ENCODE measurements at regions not wholly inside any gene's neighbourhood (a gene's known extent, or its start where the extent isn't known, plus 50 kb on each side); places are given as distances from the start of the nearest gene placed in this dataset.

GRCh38 chr5:9776525-9776924, 146.4 kb upstream of the TAS2R1 start:
- POLR2A ChIA-PET (ENCODE audit: unreplicated experiment) = no interaction called here
- Histone ChIP-seq H3K9me2 (ENCODE audit: insufficient read depth) (no peaks in the 10 kb centered on the region), H3K27ac (no peak overlapping the region), H2AFZ (no peak overlapping the region), H3K9me3 (ENCODE audit: insufficient read depth, low read depth) (no peaks in the 10 kb centered on the region), H3K27me3 (ENCODE audit: insufficient read depth, low read depth) (no peaks in the 10 kb centered on the region), H3K4me1 (replicated peaks; ENCODE audit: insufficient read depth) (no peaks in the 10 kb centered on the region), H3K36me3 (ENCODE audit: low read depth) (no peaks in the 10 kb centered on the region), H3K79me2 (ENCODE audit: low read depth) (no peaks in the 10 kb centered on the region), H3F3A (ENCODE audit: insufficient read depth, low read depth) (no peaks in the 10 kb centered on the region), H3K4me2 (no peak overlapping the region), H3K4me3 (no peak overlapping the region), H4K20me1 (ENCODE audit: insufficient read depth) (no peaks in the 10 kb centered on the region)
- BruUV-seq (replicated peaks) = no TSS peak
- intact Hi-C loops (cut with micrococcal nuclease; ENCODE audit: unreplicated experiment) = no loop called here
- CTCF ChIA-PET = no interaction called here
- DNase-seq = peak in 1 of 2 experiments; percentile 23
- no peak for TF ChIP-seq EZH2 (IDR thresholded peaks at IDR 0.05; ENCODE audit: low read depth)
- TF ChIP-seq, protein P1, sequence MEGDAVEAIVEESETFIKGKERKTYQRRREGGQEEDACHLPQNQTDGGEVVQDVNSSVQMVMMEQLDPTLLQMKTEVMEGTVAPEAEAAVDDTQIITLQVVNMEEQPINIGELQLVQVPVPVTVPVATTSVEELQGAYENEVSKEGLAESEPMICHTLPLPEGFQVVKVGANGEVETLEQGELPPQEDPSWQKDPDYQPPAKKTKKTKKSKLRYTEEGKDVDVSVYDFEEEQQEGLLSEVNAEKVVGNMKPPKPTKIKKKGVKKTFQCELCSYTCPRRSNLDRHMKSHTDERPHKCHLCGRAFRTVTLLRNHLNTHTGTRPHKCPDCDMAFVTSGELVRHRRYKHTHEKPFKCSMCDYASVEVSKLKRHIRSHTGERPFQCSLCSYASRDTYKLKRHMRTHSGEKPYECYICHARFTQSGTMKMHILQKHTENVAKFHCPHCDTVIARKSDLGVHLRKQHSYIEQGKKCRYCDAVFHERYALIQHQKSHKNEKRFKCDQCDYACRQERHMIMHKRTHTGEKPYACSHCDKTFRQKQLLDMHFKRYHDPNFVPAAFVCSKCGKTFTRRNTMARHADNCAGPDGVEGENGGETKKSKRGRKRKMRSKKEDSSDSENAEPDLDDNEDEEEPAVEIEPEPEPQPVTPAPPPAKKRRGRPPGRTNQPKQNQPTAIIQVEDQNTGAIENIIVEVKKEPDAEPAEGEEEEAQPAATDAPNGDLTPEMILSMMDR (conservative IDR thresholded peaks at IDR 0.05) = no peak

GRCh38 chr5:9775339-9775738, 145.2 kb upstream of the TAS2R1 start:
- Histone ChIP-seq H3K27me3 (ENCODE audit: insufficient read depth, low read depth) (no peaks in the 10 kb centered on the region), H3K4me1 (replicated peaks; ENCODE audit: insufficient read depth) (no peaks in the 10 kb centered on the region), H3K36me3 (ENCODE audit: low read depth) (no peaks in the 10 kb centered on the region), H3K9me3 (ENCODE audit: insufficient read depth, low read depth) (no peaks in the 10 kb centered on the region), H3F3A (ENCODE audit: insufficient read depth, low read depth) (no peaks in the 10 kb centered on the region), H3K4me3 (no peak overlapping the region), H3K79me2 (ENCODE audit: low read depth) (no peaks in the 10 kb centered on the region), H2AFZ (no peak overlapping the region), H3K27ac (no peak overlapping the region), H3K4me2 (no peak overlapping the region), H4K20me1 (ENCODE audit: insufficient read depth) (no peaks in the 10 kb centered on the region), H3K9me2 (ENCODE audit: insufficient read depth) (no peaks in the 10 kb centered on the region)
- CTCF ChIA-PET = no interaction called here
- no TSS peak for BruUV-seq (replicated peaks)
- POLR2A ChIA-PET (ENCODE audit: unreplicated experiment) = no interaction called here
- TF ChIP-seq, protein P1 (conservative IDR thresholded peaks at IDR 0.05) = no peak
- TF ChIP-seq EZH2 (IDR thresholded peaks at IDR 0.05; ENCODE audit: low read depth) = no peak
- peak in 1 of 2 experiments; percentile 17 for DNase-seq
- intact Hi-C loops (cut with micrococcal nuclease; ENCODE audit: unreplicated experiment) = no loop called here

- no peak overlapping the region for H2AFZ ChIP-seq
- no peaks in the 10 kb centered on the region for H3K27me3 ChIP-seq (ENCODE audit: insufficient read depth, low read depth)
- intact Hi-C loops (cut with micrococcal nuclease; ENCODE audit: unreplicated experiment) = no loop called here
- peak in 1 of 2 experiments; percentile 28 for DNase-seq
- no peak overlapping the region for H3K4me3 ChIP-seq
- no peaks in the 10 kb centered on the region for H3K4me1 ChIP-seq (replicated peaks; ENCODE audit: insufficient read depth)
- no peak overlapping the region for H3K27ac ChIP-seq
- no peaks in the 10 kb centered on the region for H4K20me1 ChIP-seq (ENCODE audit: insufficient read depth)
- H3K4me2 ChIP-seq = no peak overlapping the region
- no peaks in the 10 kb centered on the region for H3K9me3 ChIP-seq (ENCODE audit: insufficient read depth, low read depth)
- no peaks in the 10 kb centered on the region for H3K9me2 ChIP-seq (ENCODE audit: insufficient read depth)
- POLR2A ChIA-PET (ENCODE audit: unreplicated experiment) = no interaction called here
- H3K36me3 ChIP-seq (ENCODE audit: low read depth) = no peaks in the 10 kb centered on the region
- no TSS peak for BruUV-seq (replicated peaks)
- H3F3A ChIP-seq (ENCODE audit: insufficient read depth, low read depth) = no peaks in the 10 kb centered on the region
- CTCF ChIA-PET = no interaction called here
- TF ChIP-seq, protein P1 (conservative IDR thresholded peaks at IDR 0.05) = no peak
- no peak for TF ChIP-seq EZH2 (IDR thresholded peaks at IDR 0.05; ENCODE audit: low read depth)
- H3K79me2 ChIP-seq (ENCODE audit: low read depth) = no peaks in the 10 kb centered on the region
Observed at GRCh38 chr5:9774472-9775079, 144.4 kb upstream of the TAS2R1 start.
